ENCODE measurements at regions not wholly inside any gene's neighbourhood (a gene's known extent, or its start where the extent isn't known, plus 50 kb on each side); places are given as distances from the start of the nearest gene placed in this dataset.
"Not testable (repeated sequence)": the region's sequence is repeated elsewhere in the genome, so short reads cannot be mapped to it uniquely, and the experiment has no call there.

DNA sequence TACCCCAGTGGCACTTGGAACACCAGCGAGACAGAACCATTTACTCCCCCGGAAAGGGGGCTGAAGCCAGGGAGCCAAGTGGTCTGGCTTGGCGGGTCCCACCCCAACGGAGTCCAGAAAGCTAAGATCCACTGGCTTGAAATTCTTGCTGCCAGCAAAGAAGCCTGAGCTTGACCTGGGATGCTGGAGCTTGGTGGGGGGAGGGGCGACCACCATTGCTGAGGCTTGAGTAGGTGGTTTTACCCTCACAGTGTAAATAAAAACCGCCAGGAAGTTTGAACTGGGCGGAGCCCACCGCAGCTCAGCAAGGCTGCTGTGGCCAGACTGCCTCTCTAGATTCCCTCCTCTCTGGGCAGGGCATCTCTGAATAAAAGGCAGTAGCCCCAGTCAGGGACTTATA, 62.8 kb downstream of the RPS24 start:
- POLR2A ChIA-PET, CTCF ChIA-PET: not testable (repeated sequence)

GRCh38 chr10:78102593-78102992, 68.9 kb downstream of the RPS24 start:
- H3K27me3 Mint-ChIP-seq; POLR2A ChIA-PET; H3K36me3 Mint-ChIP-seq; intact Hi-C loops (cut with micrococcal nuclease); DNase-seq; H3K4me1 Mint-ChIP-seq (ENCODE audit: low read depth); CTCF ChIA-PET; H3K27ac Mint-ChIP-seq; H3K4me3 Mint-ChIP-seq: not testable (repeated sequence)
- H3K9me3 Mint-ChIP-seq, result peaks cover 38% of the 10 kb centered on the region

More for the DNA sequence above, 62.8 kb downstream of the RPS24 start:
- DNase-seq; H3K4me1 Mint-ChIP-seq (ENCODE audit: low read depth); H3K36me3 Mint-ChIP-seq; H3K4me3 Mint-ChIP-seq; H3K27ac Mint-ChIP-seq; intact Hi-C loops (cut with micrococcal nuclease): not testable (repeated sequence)
- Mint-ChIP-seq H3K27me3 (peaks cover 13% of the 10 kb centered on the region), H3K9me3 (peaks cover 10% of the 10 kb centered on the region)

- POLR2A ChIA-PET, result no interaction called here
- Mint-ChIP-seq H3K27me3 (peaks cover 7% of the 10 kb centered on the region), H3K36me3 (no peaks in the 10 kb centered on the region), H3K9me3 (peaks cover 12% of the 10 kb centered on the region), H3K4me3 (no peak overlapping the region), H3K4me1 (ENCODE audit: low read depth) (no peaks in the 10 kb centered on the region), H3K27ac (no peak overlapping the region)
- intact Hi-C loops (cut with micrococcal nuclease), result no loop called here
- DNase-seq, result no peak
- CTCF ChIA-PET, result no interaction called here
These were observed 75.5 kb downstream of the RPS24 start for GRCh38 chr10:78109210-78109609.

GRCh38 chr10:78115135-78115853, 81.6 kb downstream of the RPS24 start:
- H3K27ac Mint-ChIP-seq, result no peak overlapping the region
- H3K4me1 Mint-ChIP-seq (ENCODE audit: low read depth), result no peaks in the 10 kb centered on the region
- no peaks in the 10 kb centered on the region for H3K9me3 Mint-ChIP-seq
- DNase-seq, result no peak
- H3K27me3 Mint-ChIP-seq, result peaks cover 9% of the 10 kb centered on the region
- ChIA-PET POLR2A (no interaction called here), CTCF (no interaction called here)
- no peak overlapping the region for H3K4me3 Mint-ChIP-seq
- intact Hi-C loops (cut with micrococcal nuclease), result no loop called here
- no peaks in the 10 kb centered on the region for H3K36me3 Mint-ChIP-seq

- Mint-ChIP-seq H3K4me1 (ENCODE audit: low read depth) (no peaks in the 10 kb centered on the region), H3K27me3 (peaks cover 10% of the 10 kb centered on the region), H3K4me3 (no peak overlapping the region), H3K27ac (no peak overlapping the region), H3K36me3 (no peaks in the 10 kb centered on the region), H3K9me3 (peaks cover 5% of the 10 kb centered on the region)
- POLR2A ChIA-PET, result no interaction called here
- no peak for DNase-seq
- CTCF ChIA-PET, result no interaction called here
- intact Hi-C loops (cut with micrococcal nuclease), result no loop called here
These were observed 82.7 kb downstream of the RPS24 start for GRCh38 chr10:78116361-78116760.

DNA sequence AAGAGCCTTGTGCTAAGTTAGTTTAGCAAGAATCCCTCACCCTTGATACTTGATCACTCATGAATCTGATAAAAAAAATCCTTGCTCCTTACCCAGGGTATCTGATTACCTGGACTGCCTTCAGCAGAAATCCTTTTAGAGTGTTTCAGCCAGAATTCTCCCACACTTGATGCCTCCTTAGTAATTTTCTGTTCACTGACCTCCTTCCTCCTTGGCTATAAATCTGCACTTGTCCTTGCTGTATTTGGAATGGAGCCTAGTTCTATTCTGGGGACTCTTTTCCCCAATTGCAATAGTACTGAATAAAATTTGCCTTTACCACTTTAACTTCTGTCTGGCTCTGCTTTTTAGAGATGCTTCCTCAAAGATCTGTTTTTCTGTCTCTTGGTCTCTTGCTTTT, 84.9 kb downstream of the RPS24 start:
- H3K27me3 Mint-ChIP-seq, result peaks cover 10% of the 10 kb centered on the region
- no peaks in the 10 kb centered on the region for H3K36me3 Mint-ChIP-seq
- H3K9me3 Mint-ChIP-seq, result peaks cover 26% of the 10 kb centered on the region
- intact Hi-C loops (cut with micrococcal nuclease), result no loop called here
- H3K27ac Mint-ChIP-seq, result no peak overlapping the region
- no peaks in the 10 kb centered on the region for H3K4me1 Mint-ChIP-seq (ENCODE audit: low read depth)
- POLR2A ChIA-PET, result no interaction called here
- H3K4me3 Mint-ChIP-seq, result no peak overlapping the region
- CTCF ChIA-PET, result no interaction called here
- no peak for DNase-seq

DNA sequence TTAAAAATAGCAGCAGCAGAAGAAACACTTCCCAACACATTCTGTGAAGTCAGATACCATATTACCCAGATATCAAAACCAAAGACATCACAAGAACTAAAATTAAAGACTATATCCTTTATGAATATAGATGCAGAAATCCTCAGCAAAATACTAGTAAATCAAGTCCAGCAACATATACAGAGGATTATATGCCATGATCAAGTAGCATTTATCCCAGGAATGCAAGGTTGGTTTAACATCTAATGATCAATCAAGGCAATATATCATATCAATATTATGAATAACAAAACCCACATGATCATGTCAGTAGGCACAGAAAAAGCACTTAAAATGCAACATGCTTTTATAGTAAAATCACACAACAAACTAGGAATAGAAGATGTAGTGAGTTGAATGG, 88.1 kb downstream of the RPS24 start:
- H3K9me3 Mint-ChIP-seq, result peaks cover 28% of the 10 kb centered on the region

GRCh38 chr10:78124167-78124566, 90.5 kb downstream of the RPS24 start:
- H3K9me3 Mint-ChIP-seq, result peaks cover 28% of the 10 kb centered on the region
- H3K27ac Mint-ChIP-seq, result no peak overlapping the region
- no peak overlapping the region for H3K4me3 Mint-ChIP-seq
- peaks cover 9% of the 10 kb centered on the region for H3K27me3 Mint-ChIP-seq
- H3K4me1 Mint-ChIP-seq (ENCODE audit: low read depth), result no peaks in the 10 kb centered on the region
- H3K36me3 Mint-ChIP-seq, result no peaks in the 10 kb centered on the region
- no peak for DNase-seq
- ChIA-PET POLR2A (no interaction called here), CTCF (no interaction called here)
- intact Hi-C loops (cut with micrococcal nuclease), result no loop called here

More for the DNA sequence above, 88.1 kb downstream of the RPS24 start:
- H3K4me1 Mint-ChIP-seq (ENCODE audit: low read depth), result no peaks in the 10 kb centered on the region
- POLR2A ChIA-PET, result no interaction called here
- intact Hi-C loops (cut with micrococcal nuclease), result no loop called here
- peaks cover 10% of the 10 kb centered on the region for H3K27me3 Mint-ChIP-seq
- DNase-seq, result no peak
- no peak overlapping the region for H3K27ac Mint-ChIP-seq
- H3K36me3 Mint-ChIP-seq, result no peaks in the 10 kb centered on the region
- CTCF ChIA-PET, result no interaction called here
- H3K4me3 Mint-ChIP-seq, result no peak overlapping the region

DNA sequence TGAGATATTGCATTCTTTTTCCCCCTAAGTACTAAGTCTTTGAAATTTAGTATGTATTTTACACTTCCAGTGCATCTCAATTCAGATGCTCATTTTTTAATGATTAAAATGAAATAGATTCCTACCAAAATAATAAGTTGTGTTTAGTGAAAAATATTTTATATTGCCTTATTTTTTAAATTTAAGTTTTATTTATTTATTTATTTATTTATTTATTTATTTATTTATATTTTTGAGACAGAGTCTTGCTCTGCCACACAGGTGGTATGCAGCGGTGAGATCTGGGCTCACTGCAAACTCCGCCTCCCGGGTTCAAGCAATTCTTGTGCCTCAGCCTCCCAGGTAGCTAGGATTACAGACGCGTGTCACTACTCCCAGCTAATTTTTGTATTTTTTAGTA, 95.5 kb downstream of the RPS24 start:
- no peaks in the 10 kb centered on the region for H3K36me3 Mint-ChIP-seq
- POLR2A ChIA-PET, result no interaction called here
- H3K9me3 Mint-ChIP-seq, result no peaks in the 10 kb centered on the region
- no peak overlapping the region for H3K4me3 Mint-ChIP-seq
- no peaks in the 10 kb centered on the region for H3K27me3 Mint-ChIP-seq
- H3K27ac Mint-ChIP-seq, result no peak overlapping the region
- intact Hi-C loops (cut with micrococcal nuclease), result no loop called here
- H3K4me1 Mint-ChIP-seq (ENCODE audit: low read depth), result no peaks in the 10 kb centered on the region
- CTCF ChIA-PET, result no interaction called here
- DNase-seq, result no peak

GRCh38 chr10:78130966-78131710, 97.5 kb downstream of the RPS24 start:
- no peaks in the 10 kb centered on the region for H3K27me3 Mint-ChIP-seq
- H3K27ac Mint-ChIP-seq, result no peak overlapping the region
- ChIA-PET POLR2A (no interaction called here), CTCF (no interaction called here)
- no peaks in the 10 kb centered on the region for H3K36me3 Mint-ChIP-seq
- no peaks in the 10 kb centered on the region for H3K9me3 Mint-ChIP-seq
- DNase-seq, result no peak
- H3K4me1 Mint-ChIP-seq (ENCODE audit: low read depth), result no peaks in the 10 kb centered on the region
- no peak overlapping the region for H3K4me3 Mint-ChIP-seq
- intact Hi-C loops (cut with micrococcal nuclease), result no loop called here

DNA sequence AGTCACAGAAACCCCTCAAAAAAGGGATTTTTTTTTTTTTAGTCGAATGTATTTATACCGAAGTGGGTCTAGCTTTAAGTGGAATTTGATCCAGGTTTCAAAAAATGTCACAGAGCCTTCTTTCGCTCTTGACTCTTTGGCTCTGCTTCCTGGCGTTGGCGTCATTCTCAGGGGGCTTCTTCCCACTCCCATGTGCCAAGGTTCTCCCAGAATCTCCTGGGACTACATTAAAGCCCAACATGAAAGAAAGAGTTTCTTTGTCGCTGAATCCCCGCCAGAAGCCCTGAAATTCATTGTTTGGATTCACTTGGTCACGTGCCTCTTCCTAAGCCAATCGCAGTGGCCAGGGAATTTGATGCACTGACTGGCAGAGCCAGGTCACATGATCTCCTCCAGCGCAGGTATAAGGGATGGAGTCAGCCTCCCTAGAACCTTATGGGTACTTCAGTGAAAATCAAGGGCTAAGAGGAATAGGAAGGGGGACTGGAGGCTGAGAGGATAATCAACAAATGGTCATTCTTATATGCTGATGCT, 101.2 kb downstream of the RPS24 start:
- Mint-ChIP-seq H3K4me3 (no peak overlapping the region), H3K4me1 (ENCODE audit: low read depth) (no peaks in the 10 kb centered on the region), H3K9me3 (no peaks in the 10 kb centered on the region), H3K27ac (no peak overlapping the region), H3K36me3 (no peaks in the 10 kb centered on the region), H3K27me3 (no peaks in the 10 kb centered on the region)
- intact Hi-C loops (cut with micrococcal nuclease), result no loop called here
- ChIA-PET POLR2A (no interaction called here), CTCF (no interaction called here)
- no peak for DNase-seq

- Mint-ChIP-seq H3K27ac (no peak overlapping the region), H3K9me3 (no peaks in the 10 kb centered on the region), H3K4me1 (ENCODE audit: low read depth) (no peaks in the 10 kb centered on the region), H3K4me3 (no peak overlapping the region), H3K27me3 (no peaks in the 10 kb centered on the region), H3K36me3 (no peaks in the 10 kb centered on the region)
- intact Hi-C loops (cut with micrococcal nuclease), result no loop called here
- no peak for DNase-seq
- CTCF ChIA-PET, result no interaction called here
- POLR2A ChIA-PET, result no interaction called here
These were observed 103.5 kb downstream of the RPS24 start for GRCh38 chr10:78137147-78137546.

DNA sequence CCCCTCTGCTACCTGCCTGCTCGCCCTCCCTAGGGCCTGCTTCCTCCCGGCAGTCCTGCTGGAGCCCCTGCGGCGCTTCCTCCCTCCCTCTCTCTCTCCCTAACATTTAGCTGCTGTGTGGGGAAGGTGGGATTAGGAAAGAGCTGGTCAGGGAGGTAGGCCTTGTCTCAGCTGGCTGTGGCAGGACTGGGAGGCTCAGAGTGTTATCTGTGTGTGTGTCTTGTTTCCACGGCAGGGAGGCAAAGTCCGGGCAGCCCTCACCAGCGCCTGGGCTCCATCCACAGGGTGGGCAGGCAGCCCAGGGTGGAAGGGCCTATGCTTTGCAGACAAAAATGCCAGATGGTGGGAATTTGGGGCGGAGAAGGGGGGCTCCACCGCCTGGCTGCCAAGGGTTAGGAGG, 105.7 kb downstream of the RPS24 start:
- CTCF ChIA-PET, result no interaction called here
- intact Hi-C loops (cut with micrococcal nuclease), result no loop called here

More for the DNA sequence above, 105.7 kb downstream of the RPS24 start:
- DNase-seq, result no peak
- H3K9me3 Mint-ChIP-seq, result no peaks in the 10 kb centered on the region
- H3K27me3 Mint-ChIP-seq, result peaks cover 5% of the 10 kb centered on the region
- POLR2A ChIA-PET, result no interaction called here
- H3K4me3 Mint-ChIP-seq, result no peak overlapping the region
- H3K27ac Mint-ChIP-seq, result no peak overlapping the region
- H3K4me1 Mint-ChIP-seq (ENCODE audit: low read depth), result no peaks in the 10 kb centered on the region
- no peaks in the 10 kb centered on the region for H3K36me3 Mint-ChIP-seq
